SK-N-MC (cell line): ENCODE measurements at regions not wholly inside any gene's neighbourhood (a gene's known extent, or its start where the extent isn't known, plus 50 kb on each side); places are given as distances from the start of the nearest gene placed in this dataset.

ENCODE experiments used
- DNase-seq: peaks from one replicate; pipeline ENCODE4 v3.0.0-alpha.2; 2011; ENCODE audit warnings: low read depth, low spot score
- H3K27ac ChIP-seq: fragments of 200-600 bp; sonication (generic); 2 replicates; pipeline ENCODE4 v1.5.1; 2016; ENCODE audit warnings: mixed run types
- H3K36me3 ChIP-seq: fragments of 200-600 bp; sonication (generic); 2 replicates; pipeline ENCODE4 v1.6.1; 2017; ENCODE audit warnings: antibody characterized with exemption, low read length, mixed read lengths; ENCODE audit not compliant: insufficient read depth
- H3K4me3 ChIP-seq: fragments of 200-600 bp; sonication (generic); 2 replicates; pipeline ENCODE4 v1.5.1; 2016
- H3K9ac ChIP-seq: fragments of 200-600 bp; sonication (generic); 2 replicates; pipeline ENCODE4 v1.8.0; 2017; ENCODE audit warnings: mixed run types, mixed read lengths; ENCODE audit not compliant: insufficient read length
- H3K9me3 ChIP-seq: fragments of 200-600 bp; sonication (generic); 2 replicates; pipeline ENCODE4 v1.6.1; 2017; ENCODE audit warnings: low read depth, mild to moderate bottlenecking, antibody characterized with exemption, low read length, moderate library complexity, mixed read lengths
- EZH2 ChIP-seq: fragments of 200-600 bp; sonication (generic); IDR thresholded peaks from one replicate; pipeline ENCODE4 v1.6.1; 2017; ENCODE audit warnings: antibody characterized with exemption
- FOXP2 ChIP-seq: optimal IDR thresholded peaks from 2 replicates; pipeline ENCODE3; 2011; ENCODE audit warnings: mild to moderate bottlenecking, moderate library complexity; ENCODE audit not compliant: insufficient read depth; ENCODE audit errors: extremely low read length, control extremely low read depth
- POLR2AphosphoS5 ChIP-seq: IDR thresholded peaks from 2 replicates; pipeline ENCODE4 v1.6.1; 2012; ENCODE audit warnings: mild to moderate bottlenecking, low read depth, low read length, borderline replicate concordance

DNA sequence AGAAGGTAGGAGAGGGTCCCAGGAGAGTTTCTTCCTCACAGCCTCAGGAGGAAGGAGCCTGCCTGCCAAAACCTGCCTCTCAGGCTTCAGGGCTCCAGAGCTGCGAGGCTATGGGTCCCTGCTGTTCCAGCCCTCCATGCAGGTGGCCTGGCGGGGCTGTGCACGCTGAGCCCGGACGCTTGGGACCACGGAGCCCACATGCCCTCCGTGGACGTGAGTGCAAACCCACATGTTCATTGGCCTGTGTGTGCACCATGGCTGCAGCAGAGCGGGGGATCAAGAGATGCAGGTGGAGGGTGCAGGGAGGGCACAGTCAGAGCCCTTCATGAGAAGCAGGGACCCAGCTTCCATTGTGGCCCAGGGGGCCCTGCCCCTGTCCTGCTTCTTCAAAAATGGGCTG, 287.3 kb downstream of the IRX2 start:
- H3K9ac ChIP-seq = no peak overlapping the region
- H3K9me3 ChIP-seq = no peaks in the 10 kb centered on the region
- no peak overlapping the region for H3K27ac ChIP-seq
- DNase-seq = no peak
- no peak for TF ChIP-seq EZH2
- no peak for TF ChIP-seq POLR2AphosphoS5
- TF ChIP-seq FOXP2 = no peak
- no peak overlapping the region for H3K4me3 ChIP-seq
- H3K36me3 ChIP-seq = no peaks in the 10 kb centered on the region

DNA sequence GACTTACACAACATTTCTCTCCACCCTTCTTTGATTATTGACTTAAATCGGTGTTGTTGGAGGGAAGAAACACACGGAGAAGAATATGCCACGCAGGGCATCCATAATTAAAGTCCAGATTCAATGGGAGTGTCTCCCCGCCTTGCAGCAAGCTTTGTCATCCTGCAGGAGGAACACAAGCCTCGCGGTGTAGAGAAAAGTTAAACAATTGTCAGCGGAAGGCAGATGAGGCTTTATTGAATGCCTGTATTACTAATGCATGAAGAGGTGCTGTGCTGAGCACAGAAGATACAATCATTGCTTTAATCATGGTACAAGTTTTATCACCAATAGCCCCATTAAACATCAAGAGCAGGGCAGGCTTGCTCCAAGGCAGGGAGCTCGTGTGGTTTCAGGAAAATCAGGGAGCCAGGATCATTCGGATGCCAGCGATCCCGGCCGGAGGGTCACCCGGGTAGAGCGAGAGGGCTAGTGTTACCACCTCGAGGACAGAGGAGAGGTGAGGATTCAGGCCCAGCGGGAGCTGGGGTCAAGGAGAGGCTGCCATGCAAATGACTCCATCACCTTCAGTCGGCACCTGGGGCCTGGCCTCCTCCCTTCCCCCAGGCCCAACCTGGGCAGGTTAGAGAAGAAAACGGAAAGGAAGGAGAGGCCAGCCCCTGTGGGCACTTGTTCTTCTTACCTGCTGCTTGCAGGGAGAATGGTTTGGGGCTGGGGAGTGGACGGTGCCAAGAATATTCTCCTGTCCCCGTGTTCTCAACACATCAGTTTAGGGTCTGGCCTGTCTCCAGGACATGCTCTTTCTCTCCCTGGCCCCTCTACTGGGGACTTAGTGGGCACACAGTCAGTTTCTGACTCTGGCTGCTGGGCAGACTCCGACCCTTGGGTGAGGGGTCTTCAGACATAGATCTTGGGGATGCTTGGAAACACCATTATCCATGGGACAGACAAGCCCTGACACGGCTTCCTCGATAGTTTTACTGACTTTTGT, 289.5 kb downstream of the IRX2 start:
- no peak for DNase-seq
- H3K4me3 ChIP-seq = no peak overlapping the region
- no peak for TF ChIP-seq EZH2
- no peak for TF ChIP-seq POLR2AphosphoS5
- no peak for TF ChIP-seq FOXP2
- no peaks in the 10 kb centered on the region for H3K9me3 ChIP-seq
- H3K36me3 ChIP-seq = no peaks in the 10 kb centered on the region
- H3K9ac ChIP-seq = no peak overlapping the region
- no peak overlapping the region for H3K27ac ChIP-seq

- TF ChIP-seq POLR2AphosphoS5 = no peak
- TF ChIP-seq FOXP2 = no peak
- no peak for TF ChIP-seq EZH2
Measured at GRCh38 chr5:2460098-2460497, 291.4 kb downstream of the IRX2 start.

DNA sequence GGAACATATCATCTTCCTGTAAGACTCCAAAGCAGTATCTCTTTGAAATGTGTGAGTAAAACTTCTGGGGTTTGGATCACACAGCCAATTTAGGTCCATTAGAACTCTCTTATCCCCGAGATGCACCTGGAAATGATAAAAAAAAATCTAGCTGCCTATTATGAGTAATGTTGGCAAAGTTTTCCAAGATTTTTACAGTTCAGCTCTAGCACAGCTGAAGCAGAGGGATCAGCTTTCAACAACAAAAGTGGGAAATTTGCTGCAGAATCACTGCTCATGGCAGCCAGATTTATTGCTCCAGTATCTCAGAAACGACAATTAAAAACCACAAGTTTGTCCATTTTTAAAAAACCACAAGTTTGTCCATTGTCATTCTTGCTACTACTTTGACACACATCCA, 292.2 kb downstream of the IRX2 start:
- H3K27ac ChIP-seq = no peak overlapping the region
- H3K9ac ChIP-seq = no peak overlapping the region
- no peak for DNase-seq
- no peaks in the 10 kb centered on the region for H3K9me3 ChIP-seq
- H3K4me3 ChIP-seq = no peak overlapping the region
- H3K36me3 ChIP-seq = no peaks in the 10 kb centered on the region
- TF ChIP-seq EZH2 = no peak
- no peak for TF ChIP-seq POLR2AphosphoS5
- no peak for TF ChIP-seq FOXP2

More at GRCh38 chr5:2460098-2460497, 291.4 kb downstream of the IRX2 start:
- Histone ChIP-seq H3K9me3 (no peaks in the 10 kb centered on the region), H3K36me3 (no peaks in the 10 kb centered on the region), H3K4me3 (no peak overlapping the region), H3K27ac (no peak overlapping the region), H3K9ac (no peak overlapping the region)
- DNase-seq = no peak

GRCh38 chr5:2455878-2456277, 295.6 kb downstream of the IRX2 start:
- H3K4me3 ChIP-seq = no peak overlapping the region
- no peaks in the 10 kb centered on the region for H3K36me3 ChIP-seq
- H3K9me3 ChIP-seq = no peaks in the 10 kb centered on the region
- no peak for DNase-seq
- TF ChIP-seq EZH2 = no peak
- no peak overlapping the region for H3K27ac ChIP-seq
- H3K9ac ChIP-seq = no peak overlapping the region

DNA sequence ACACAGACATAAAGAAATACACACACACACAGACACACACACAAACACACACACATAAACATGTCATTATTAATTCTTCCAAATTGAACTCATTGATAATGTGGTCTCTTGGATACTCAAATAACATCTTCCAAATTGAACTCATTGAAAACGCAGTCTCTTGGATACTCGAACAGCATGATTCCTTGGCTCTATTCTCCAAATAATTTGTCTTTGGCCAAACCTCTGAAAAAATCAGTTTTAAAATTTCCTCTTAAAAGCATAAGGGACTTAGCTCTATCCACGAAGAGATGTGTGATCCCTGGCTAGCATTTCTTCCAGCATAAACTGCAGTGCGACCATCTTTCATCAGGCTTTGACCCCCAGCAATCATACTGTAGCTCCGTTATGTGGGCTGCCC, 296.6 kb downstream of the IRX2 start:
- H3K9ac ChIP-seq = no peak overlapping the region
- no peaks in the 10 kb centered on the region for H3K9me3 ChIP-seq
- no peak overlapping the region for H3K27ac ChIP-seq
- H3K4me3 ChIP-seq = no peak overlapping the region
- no peaks in the 10 kb centered on the region for H3K36me3 ChIP-seq
- DNase-seq = no peak
- TF ChIP-seq EZH2 = no peak
- no peak for TF ChIP-seq POLR2AphosphoS5
- TF ChIP-seq FOXP2 = no peak

GRCh38 chr5:2453781-2454180, 297.7 kb downstream of the IRX2 start:
- no peak for TF ChIP-seq EZH2
- no peak for TF ChIP-seq POLR2AphosphoS5
- no peak for TF ChIP-seq FOXP2
- no peaks in the 10 kb centered on the region for H3K9me3 ChIP-seq

DNA sequence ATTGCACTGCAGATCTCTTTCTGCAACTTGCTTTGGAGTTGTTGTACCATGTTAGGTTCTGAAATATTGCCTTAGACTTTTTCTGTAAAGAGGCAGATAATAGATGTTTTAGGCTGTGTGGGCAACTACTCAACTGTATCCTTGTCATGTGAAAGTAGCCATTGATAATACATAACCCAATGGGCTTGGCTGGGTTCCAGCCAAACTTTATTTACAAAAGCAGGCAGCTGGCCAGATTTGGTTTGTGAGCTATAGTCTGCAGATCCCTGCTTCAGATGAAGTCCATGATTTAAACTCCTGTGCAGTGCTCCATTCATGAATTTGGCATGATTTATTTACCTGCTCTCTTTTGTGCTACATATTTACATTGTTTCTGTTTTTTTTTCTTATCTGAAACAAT, 300.4 kb downstream of the IRX2 start:
- Histone ChIP-seq H3K9ac (no peak overlapping the region), H3K9me3 (no peaks in the 10 kb centered on the region), H3K27ac (no peak overlapping the region), H3K36me3 (no peaks in the 10 kb centered on the region), H3K4me3 (no peak overlapping the region)
- TF ChIP-seq EZH2 (no peak), FOXP2 (no peak), POLR2AphosphoS5 (no peak)
- no peak for DNase-seq

More at GRCh38 chr5:2453781-2454180, 297.7 kb downstream of the IRX2 start:
- Histone ChIP-seq H3K9ac (no peak overlapping the region), H3K36me3 (no peaks in the 10 kb centered on the region), H3K27ac (no peak overlapping the region), H3K4me3 (no peak overlapping the region)
- DNase-seq = no peak
